ENCODE measurements at regions not wholly inside any gene's neighbourhood (a gene's known extent, or its start where the extent isn't known, plus 50 kb on each side); places are given as distances from the start of the nearest gene placed in this dataset.

- WGBS = 51% methylated on average over 1 of the region's 1 CpG
- H3K27ac ChIP-seq (ENCODE audit: low read depth in 1 of 2, low read length in 2 of 2) = no peak overlapping the region
- no peaks in the 10 kb centered on the region for H3K9me3 ChIP-seq (ENCODE audit: control insufficient read depth in 4 of 4, low read length in 3 of 4)
- H3K4me1 ChIP-seq (ENCODE audit: control insufficient read depth in 4 of 4, insufficient read depth in 4 of 4, low read length in 3 of 4) = no peaks in the 10 kb centered on the region
- no peak for TF ChIP-seq MAX (IDR thresholded peaks at IDR 0.05)
- TF ChIP-seq SP1 (IDR thresholded peaks at IDR 0.05) = no peak
- no peak for TF ChIP-seq NR2F2 (IDR thresholded peaks at IDR 0.05)
- no peak for TF ChIP-seq TAF1 (conservative IDR thresholded peaks at IDR 0.05)
- no peak for TF ChIP-seq FOXA1 (IDR thresholded peaks at IDR 0.05)
- no peak for TF ChIP-seq YY1 (IDR thresholded peaks at IDR 0.05)
- no peak for TF ChIP-seq RXRA (IDR thresholded peaks at IDR 0.05)
- TF ChIP-seq EGR1 (IDR thresholded peaks at IDR 0.05; ENCODE audit: low read depth in 2 of 2) = no peak
- TF ChIP-seq REST (IDR thresholded peaks at IDR 0.05) = no peak
- TF ChIP-seq ATF3 (IDR thresholded peaks at IDR 0.05) = no peak
- TF ChIP-seq FOXA2 (IDR thresholded peaks at IDR 0.05) = no peak
- TF ChIP-seq JUND (IDR thresholded peaks at IDR 0.05) = no peak
- no peak for TF ChIP-seq GABPA (IDR thresholded peaks at IDR 0.05 in 1 of 2, conservative IDR thresholded peaks at IDR 0.05 in 1 of 2)
- TF ChIP-seq HNF4G (IDR thresholded peaks at IDR 0.05) = no peak
- no peak for TF ChIP-seq CTCF (IDR thresholded peaks at IDR 0.05; ENCODE audit: low read depth, low read length, missing input control)
- no peaks in the 10 kb centered on the region for H3K36me3 ChIP-seq (ENCODE audit: control insufficient read depth in 4 of 4, insufficient read depth in 3 of 4, low read depth in 1 of 4, low read length in 3 of 4)
- no peak for DNase-seq (ENCODE audit: low spot score)
- no peak overlapping the region for H3K4me3 ChIP-seq (ENCODE audit: low read depth in 1 of 3, low read length in 3 of 3)
- H3K9ac ChIP-seq (ENCODE audit: low read depth in 1 of 2, low read length in 2 of 2) = no peak overlapping the region
- peaks cover 0 to 5% (median 0%) of the 10 kb centered on the region in 4 donors for H3K27me3 ChIP-seq (ENCODE audit: control insufficient read depth in 4 of 4, insufficient read depth in 4 of 4, low read length in 3 of 4)
These were observed 412.5 kb upstream of the DDI1 start for GRCh38 chr11:103623933-103624332.

- WGBS = 75% methylated on average over 5 of the region's 5 CpGs
- H3K27ac ChIP-seq (ENCODE audit: low read depth in 1 of 2, low read length in 2 of 2) = no peak overlapping the region
- DNase-seq (ENCODE audit: low spot score) = no peak
- H3K9me3 ChIP-seq (ENCODE audit: control insufficient read depth in 4 of 4, low read length in 3 of 4) = no peaks in the 10 kb centered on the region
- H3K4me1 ChIP-seq (ENCODE audit: control insufficient read depth in 4 of 4, insufficient read depth in 4 of 4, low read length in 3 of 4) = no peaks in the 10 kb centered on the region
- no peaks in the 10 kb centered on the region for H3K36me3 ChIP-seq (ENCODE audit: control insufficient read depth in 4 of 4, insufficient read depth in 3 of 4, low read depth in 1 of 4, low read length in 3 of 4)
- peaks cover 0 to 5% (median 0%) of the 10 kb centered on the region in 4 donors for H3K27me3 ChIP-seq (ENCODE audit: control insufficient read depth in 4 of 4, insufficient read depth in 4 of 4, low read length in 3 of 4)
- H3K4me3 ChIP-seq (ENCODE audit: low read depth in 1 of 3, low read length in 3 of 3) = no peak overlapping the region
- H3K9ac ChIP-seq (ENCODE audit: low read depth in 1 of 2, low read length in 2 of 2) = no peak overlapping the region
- TF ChIP-seq FOXA1 (IDR thresholded peaks at IDR 0.05) (no peak), NR2F2 (IDR thresholded peaks at IDR 0.05) (no peak), CTCF (IDR thresholded peaks at IDR 0.05; ENCODE audit: low read depth, low read length, missing input control) (no peak), FOXA2 (IDR thresholded peaks at IDR 0.05) (no peak), JUND (IDR thresholded peaks at IDR 0.05) (no peak), SP1 (IDR thresholded peaks at IDR 0.05) (no peak), HNF4G (IDR thresholded peaks at IDR 0.05) (no peak), YY1 (IDR thresholded peaks at IDR 0.05) (no peak), REST (IDR thresholded peaks at IDR 0.05) (no peak), RAD21 (IDR thresholded peaks at IDR 0.05) (no peak)
These were observed 411.5 kb upstream of the DDI1 start for GRCh38 chr11:103624708-103625623.

Data from liver (tissue), 8 donors.